ENCODE measurements at regions not wholly inside any gene's neighbourhood (a gene's known extent, or its start where the extent isn't known, plus 50 kb on each side); places are given as distances from the start of the nearest gene placed in this dataset.

DNA sequence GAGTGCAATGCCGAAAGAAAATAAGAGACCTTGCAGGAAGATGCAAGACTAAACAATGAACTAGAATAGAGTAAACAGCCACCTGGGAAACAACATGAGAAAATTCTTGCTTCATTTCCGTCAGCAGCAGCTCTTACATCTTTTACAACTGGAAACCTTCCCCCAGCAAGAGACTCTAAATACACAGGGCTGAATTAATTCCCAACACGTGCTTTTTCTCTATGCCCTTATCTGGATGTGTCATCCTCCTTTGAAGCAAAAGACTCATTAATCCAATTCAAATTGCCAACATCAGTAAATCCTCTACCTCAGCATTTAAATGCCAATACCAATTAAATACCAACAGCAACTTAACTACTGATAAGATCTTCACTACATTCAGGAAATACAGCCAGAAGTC lies 99.0 kb upstream of the PDE1C start:
- DNase-seq = no peak

DNA sequence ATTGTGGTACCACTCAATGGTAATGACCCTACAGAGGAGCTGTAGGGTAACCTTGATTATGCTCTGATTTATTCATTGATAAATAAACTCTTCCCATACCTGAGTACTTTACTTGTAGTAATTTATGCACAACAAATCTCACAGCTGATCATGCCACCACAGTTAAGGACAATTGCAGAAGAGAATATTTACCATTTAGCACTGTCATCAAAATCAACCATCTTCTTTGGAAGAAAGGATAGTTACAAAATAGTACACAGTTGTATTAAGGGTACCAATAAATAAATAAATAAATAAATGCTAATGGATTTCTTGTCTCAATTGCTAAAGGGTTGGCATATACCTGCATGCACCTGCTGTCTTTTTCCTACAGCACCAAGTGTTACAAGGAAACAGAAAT lies 97.6 kb upstream of the PDE1C start:
- DNase-seq = no peak

DNA sequence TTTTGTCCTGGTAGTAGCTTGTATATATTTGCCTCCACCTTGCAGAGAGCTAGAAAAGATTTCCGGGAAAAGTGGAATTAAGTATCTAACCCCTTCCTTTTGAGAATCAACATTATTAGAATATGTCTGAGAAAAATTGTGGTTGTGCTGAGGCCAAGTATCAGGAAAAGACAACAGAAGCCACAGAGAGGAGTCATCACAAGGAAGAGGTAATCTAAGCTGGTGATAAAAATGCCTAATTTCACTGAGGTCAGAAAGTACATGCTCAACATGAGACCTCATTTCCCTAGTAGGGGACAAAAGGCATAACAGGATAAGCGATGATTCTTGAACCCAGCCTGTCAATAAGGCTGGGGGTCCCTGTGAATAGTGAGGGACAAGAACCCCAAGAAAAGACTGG lies 97.0 kb upstream of the PDE1C start:
- DNase-seq = no peak

DNA sequence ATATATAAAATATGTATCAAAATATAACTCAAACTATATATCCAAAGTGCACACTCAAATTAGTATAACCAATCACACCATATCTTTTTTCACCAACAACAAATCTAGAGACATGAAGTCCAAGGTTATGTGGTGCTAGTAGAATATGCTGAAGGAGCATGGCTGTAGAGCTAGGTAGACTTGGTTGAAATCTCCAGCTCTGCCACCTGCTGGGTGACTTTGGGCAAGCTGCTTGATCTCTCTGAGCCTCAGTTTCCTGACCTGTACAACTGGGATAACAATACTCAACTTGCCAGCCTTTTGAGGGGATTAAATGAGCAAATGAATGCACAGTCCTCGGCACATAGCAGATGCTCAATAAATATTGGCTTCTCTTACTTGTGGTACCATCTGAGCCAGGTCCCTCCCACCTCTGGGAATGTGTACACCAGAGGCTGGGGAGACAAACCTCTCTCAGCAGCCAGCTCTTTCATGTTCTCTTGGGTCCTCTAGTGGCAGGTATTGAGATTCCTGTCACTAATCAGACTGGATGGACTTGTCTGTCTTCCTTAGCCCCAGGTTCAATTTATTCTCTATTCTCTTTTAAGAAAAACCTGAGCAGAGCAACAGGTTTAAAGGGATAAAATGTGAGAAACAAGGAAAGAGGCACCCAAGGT lies 94.3 kb upstream of the PDE1C start:
- no peak for DNase-seq

DNA sequence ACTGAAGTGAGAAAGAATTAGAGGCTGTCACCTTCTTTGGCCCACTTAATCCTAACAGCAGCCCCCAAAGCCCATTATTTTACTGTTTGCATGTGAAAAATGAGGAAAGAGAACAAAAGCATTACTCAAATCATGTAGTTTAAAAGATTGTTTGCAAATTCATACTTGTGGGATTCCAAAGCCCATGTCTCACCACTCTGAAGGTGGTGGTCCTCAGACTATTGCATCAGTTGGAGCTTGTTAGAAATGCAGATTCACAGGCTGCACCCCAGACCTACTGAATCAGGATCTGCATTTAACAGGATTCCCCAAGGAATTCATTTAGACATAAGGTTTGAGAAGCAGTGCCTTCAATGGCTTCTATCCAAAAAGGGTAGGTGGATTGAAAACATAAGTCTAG lies 93.7 kb upstream of the PDE1C start:
- no peak for DNase-seq

DNA sequence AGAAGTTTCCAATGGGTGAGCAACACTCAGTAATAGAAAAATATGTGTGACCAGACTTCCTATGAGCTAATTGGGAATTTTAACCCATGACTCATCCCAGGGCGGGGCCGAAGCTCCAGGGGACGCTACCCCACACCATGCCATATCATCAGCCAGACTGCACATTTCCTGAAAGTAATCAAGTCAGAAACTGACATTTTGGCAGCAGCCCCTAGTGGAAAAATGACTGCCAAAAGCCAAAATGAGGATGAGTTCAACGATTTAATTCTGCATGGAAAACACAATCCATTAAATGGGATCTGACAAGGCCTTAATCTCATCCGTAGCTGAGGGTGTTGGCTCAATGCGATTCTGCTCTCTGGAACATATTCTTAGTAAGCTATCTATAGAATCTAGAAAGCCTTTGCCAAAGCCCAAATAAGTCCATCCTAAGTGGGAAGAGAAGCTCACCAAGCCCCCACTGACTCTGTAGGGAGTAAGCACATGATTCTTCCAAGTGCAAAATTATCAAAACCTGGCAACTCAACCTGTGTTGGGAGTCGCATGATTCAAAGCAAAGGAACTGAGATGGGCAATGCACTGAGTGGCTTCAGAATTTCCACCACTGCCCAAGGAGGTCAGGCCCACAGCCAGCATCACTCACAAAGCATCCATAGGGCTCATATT lies 93.1 kb upstream of the PDE1C start:
- DNase-seq = no peak

DNA sequence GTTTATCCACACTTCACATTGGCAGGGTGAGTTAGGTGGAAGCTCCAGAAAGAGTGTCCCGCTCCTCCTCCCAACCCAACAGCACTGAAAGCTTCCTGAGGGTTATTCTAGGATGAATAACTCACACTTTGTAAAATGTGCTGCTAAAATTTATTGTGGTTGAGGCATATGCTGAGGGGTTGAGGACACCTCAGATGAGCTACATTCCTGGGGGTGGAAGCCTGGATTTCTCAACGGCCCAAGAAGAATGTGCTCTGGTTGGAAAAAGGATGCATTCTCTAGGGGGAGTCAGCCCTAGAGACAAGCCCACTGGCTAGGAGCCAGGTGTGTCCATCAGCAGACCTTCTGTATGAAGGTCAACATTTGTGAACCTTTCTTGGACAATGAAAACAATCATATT lies 91.5 kb upstream of the PDE1C start:
- DNase-seq = no peak

DNA sequence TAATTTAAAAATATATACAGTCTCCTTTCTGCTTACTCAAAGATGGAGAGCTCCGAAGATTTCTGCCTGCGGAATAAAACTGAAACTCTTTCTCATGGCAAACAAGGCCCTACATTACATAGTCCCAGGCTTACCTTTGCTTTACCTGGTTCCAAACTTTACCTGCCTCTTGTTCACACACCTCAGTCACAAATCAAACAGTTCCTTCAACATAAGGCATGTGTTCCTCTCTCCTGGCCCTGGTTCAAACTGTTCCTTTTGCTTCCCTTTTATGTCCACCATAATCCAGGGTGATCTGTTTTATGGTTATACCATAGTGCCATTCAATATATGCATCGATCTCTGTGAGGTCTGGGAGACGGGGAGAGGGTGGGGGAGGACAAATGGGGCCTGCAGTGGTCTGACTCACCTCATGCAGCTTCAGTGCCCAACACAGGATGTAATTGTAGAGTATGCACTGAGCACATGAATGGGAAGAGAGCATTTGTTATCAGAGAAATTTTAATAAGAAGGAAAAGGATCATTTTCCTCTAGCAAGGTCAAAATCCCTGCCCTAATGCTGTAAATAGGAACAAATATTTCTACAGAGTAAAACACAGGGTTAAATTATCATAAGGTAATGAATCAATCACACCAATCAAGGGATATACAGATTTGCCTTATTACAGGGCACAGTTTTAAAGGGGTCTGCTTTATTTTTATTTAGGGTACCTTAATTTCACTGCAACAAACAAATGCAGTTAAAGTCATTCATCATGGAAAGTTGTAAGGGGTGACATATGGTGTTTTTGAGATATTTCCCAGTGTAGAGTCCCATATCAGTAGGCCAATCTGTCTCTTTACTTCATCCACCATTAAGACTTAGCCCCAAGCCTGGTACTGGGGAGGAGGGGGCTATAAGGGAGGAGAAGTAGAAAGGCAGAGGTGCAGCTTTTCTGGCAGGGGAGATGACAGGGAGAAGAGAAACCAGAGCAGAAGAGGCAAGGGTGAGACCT lies 88.8 kb upstream of the PDE1C start:
- no peak for DNase-seq

DNA sequence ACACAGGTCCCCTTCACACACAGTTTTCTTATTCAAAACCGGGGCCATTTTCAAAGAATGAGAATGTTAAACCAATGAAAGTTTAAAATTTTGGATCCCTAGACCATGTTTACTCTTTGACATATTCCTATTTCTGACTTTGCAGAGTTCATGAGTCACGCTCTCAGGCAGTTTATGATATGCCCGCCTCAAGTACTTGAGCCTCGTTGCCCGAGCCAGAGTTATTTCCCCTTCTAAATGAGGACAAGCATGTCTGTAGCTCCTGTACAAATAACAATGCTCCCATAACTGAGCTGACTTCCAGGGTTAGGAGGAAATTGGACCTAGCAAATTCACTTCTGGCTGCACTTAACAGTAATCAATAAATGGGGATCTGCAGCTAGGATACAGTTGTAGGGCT lies 87.9 kb upstream of the PDE1C start:
- DNase-seq = no peak

DNA sequence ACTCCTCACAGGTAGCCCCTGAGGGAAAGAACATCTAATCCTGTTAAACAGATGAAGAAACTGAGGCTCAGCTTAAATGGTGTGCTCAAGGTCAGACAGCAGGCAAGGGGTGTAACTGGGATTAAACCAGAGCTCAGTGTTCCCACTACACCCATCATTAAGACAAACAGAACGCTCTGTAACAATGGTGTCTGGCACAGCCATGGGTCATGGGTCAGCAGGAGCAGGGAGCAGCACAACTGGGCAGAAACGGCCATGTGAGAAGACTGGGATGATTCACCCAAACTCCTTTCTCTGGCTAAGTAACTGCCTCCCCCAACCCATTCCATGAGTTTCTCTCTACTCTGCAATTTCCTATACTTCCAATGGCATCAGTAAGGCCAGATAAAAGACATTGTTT lies 85.5 kb upstream of the PDE1C start:
- DNase-seq = no peak

DNA sequence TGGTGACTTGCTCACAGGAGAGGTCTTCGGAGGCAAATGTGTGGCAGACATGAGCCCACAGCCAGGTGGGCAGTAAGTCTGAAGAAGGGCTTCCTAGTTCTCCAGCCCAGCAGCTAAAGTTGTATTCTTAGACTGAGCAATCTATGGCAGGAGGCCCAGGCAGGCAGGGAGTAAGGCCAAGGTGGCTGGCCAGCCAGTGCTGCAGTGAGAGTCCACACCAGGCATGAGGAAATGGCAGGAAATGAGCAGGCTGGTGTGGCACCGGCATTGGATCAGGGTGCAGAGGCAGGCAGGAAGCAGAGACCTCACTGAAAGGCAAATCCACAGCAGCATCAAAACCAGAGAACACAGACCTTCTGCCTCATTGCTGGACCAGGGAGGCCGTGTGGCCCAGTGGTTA lies 84.6 kb upstream of the PDE1C start:
- no peak for DNase-seq

DNA sequence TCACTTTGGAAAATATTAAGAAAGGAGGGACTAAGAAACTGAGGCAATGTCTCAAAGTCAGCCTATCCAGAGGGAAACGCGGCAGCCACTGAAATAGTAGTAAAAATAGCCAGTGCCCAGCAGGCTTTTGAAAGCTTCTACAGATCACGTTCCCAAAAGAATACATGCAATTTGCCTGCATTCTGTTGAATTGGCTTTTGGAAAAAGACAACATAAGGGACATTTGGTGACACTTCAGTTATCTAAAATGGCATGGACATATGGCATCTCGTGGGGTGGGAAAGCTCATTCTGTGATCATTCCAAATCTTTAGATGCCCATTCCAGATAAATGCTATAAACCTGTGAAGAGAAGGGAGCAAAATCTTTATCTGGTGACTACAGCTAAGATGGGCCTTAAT lies 82.8 kb upstream of the PDE1C start:
- DNase-seq = no peak

DNA sequence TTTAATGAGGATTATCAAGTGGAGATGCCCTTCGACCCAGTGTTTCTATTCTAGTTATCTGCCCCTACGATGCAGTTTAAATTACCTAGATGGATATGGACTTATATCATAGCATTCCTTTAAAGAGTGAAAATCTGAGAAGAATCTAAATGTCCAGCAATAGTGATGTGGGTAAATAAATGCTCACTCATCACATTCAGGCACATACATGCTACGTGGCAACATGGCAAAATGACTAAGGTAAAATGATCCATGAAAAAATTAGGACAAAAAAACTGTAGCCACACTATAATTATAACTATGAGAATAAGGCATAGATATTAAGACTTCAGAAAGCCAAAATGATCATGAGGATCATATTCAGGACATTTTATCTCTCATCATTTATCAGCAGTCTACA lies 82.4 kb upstream of the PDE1C start:
- no peak for DNase-seq

DNA sequence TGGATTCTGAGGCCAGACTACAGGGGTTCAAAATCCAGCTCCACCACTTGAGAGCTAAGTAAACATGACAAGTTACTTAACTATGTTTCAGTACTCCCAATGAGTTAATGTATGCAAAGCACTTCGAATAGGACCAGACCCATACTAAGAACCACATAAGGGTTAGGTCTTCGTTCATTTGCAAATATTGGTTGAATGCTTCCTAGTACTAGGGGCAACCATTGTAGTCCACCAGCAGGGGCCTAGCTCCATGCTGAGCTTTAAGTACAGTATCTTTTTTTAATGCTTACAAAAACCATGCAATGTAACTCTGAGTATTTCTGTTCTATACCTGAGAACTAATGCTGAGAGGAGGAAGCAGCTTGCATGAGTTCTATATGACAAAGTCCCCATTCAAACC lies 80.4 kb upstream of the PDE1C start:
- DNase-seq = no peak

DNA sequence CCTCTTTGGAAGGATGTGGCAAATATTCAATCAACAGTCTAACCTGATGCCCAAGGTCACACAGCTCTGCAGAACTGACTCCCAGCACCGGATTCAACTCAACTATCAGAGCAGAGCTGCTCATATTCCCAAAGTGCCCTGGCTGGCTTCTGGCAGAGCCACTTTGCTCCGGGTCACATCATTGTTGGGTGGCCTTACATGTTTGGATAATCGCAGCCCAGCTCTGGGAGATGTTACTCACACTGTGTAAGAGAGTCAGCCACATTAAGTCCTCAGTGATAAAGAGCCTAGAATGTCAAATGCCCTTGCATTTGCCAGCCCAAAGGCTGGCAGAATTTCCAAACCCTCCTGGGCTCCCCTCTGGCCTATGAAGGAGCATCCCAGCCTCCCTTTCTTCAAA lies 79.8 kb upstream of the PDE1C start:
- no peak for DNase-seq

DNA sequence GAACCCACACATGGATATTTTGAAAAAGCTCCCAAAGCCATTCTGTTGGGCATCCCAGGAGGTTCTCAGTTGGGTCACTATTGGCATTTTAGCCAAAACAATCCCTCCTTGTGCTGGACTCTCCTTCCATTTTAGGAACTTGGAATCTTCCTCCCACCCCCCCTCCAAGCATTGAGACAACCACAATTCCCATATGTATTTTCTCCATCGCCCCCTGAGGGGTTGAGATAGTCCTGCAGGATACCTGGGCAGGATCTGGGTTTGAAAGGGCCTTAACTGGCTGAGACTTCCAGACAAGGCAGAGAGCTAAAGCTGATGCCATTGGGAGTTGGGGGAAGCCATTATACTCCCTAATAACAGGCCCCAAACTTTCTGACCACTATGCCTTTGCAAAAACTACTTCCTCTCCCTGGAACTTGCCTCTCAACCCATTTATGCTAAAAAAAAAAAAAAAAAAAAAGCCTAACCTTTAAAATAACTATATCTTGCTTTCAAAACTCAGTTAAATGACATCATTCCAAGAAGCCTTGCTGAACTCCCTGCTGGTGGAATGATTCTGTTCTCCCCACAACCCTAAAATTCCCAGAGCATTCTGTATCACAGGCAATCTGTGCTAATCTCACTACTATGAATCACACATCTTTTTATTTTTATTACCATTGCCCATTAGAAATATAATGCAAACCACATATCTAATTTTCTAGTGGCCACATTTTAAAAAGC lies 77.5 kb upstream of the PDE1C start:
- DNase-seq = no peak

DNA sequence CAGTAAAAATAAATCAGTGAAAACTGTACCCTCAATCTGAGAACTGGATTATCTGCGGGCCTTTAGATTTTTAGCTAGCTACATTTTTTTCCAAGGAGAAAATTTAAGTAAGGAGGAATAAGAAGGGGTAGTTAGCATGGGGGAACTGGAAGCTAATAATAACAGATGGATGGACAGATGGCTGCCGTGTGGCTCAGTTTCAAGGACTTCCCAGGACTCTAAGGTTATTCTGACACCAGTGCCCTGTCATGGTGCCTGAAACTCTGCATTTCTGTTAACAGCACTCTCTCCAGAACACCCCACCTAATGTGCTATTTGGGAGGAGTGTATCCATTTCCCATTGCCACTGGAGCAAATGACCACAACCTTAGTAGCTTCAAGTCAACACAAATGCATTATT lies 75.7 kb upstream of the PDE1C start:
- DNase-seq = no peak

DNA sequence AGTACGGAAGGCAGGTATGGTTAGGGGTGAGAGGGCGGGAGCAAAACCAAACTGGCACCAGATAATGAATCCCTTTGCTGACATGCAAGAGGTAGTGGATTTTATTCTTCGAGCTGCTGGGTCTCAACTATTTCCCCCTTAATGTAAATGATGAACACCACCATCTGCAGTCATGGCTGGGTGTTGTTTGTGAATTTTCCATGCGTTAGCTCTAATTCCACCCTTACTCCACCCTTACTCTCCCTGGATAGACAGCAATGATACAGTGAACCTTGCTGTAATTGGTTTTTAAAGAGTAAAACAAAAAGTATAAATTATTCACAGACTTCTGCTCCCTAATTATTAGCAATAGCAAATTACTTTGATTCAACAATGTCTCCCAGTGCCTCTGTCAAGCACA lies 74.5 kb upstream of the PDE1C start:
- DNase-seq = no peak

DNA sequence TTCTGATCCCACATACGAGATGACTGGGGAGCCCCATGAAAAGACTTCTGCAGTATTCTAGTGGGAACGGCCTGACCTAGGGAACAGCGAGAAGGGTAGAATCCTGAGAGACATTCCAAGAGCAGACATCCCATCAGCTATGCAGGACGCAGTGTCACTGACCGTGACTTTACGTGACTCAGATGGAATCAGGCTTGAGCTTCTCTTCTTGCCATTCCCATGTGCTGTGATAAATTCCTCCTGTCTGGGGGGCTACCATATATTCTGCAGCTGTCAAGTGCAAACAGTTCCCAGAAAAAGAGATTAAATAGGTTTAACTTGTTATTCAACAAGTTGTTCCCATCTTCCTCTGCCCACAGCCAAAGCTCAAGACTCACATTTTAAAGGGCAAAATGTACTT lies 73.1 kb upstream of the PDE1C start:
- no peak for DNase-seq

DNA sequence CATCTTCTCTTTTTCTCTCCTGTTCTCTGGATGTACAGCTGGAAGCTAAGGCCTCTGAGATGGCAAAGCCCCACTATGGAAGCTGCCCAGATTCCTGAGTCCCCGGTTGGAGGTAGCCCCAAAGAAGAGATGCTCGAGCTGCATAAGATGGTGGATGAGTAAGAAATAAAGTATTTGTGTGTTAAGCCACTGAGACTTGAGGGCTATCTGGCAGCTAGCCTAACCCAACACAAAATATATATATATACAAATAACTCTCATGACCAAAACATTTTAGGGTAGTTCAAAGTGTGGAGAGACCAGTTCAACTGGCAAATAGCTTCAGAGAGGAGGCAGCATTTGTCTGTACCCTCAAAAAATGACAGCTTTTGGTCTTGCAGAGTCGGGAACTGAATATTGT lies 72.4 kb upstream of the PDE1C start:
- no peak for DNase-seq

DNA sequence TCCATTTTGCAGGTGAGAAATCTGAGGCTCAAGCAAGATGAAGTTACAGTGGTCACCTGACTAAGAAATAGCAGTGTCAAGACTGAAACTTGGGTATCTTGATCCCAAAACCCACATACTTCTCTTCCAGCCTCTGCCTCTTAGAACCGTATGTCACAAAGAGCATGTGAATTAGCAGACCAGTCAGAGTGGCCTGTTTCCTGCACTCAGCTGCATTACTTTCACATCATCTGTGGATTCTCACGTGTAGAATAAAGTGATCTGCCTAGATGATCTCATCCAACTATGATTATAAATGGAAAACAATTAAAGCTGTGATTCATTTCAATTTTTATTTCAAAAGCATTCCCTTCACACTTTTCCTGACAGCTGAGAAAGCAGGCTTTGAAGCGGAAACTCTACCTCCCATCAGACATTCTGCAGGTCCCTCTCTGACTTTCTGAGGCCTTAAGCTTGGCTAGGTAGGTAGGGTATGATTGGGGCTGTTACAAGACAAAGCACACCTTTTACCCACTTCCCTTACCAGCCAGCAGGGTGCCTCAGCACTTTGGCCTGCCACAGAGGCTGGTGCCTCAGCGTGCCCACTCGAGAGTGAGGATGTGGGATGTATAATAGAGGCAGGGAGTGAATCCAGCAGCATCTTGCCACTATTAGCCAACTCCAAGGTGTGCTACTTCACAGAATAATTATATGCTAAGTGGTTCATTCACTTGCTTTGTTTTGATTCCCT lies 70.2 kb upstream of the PDE1C start:
- no peak for DNase-seq

DNA sequence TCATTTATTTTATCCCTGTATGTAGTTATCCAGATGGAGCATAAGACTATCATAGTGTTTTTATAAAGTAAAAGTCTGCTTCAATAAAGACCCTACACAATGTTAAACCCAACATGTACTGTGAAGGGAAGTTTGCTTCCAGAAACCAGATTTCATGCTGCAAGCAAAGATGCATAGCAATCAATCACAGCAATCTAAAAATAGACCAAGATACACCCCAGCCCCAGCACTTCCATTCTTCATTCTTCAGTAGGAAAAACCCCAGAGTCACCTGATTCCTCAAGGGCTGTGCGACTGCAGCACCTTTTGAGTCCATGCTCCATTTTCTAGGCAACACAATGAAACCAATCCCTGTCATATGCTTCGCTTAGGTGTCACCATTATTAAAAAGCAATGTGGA lies 66.9 kb upstream of the PDE1C start:
- DNase-seq = no peak

DNA sequence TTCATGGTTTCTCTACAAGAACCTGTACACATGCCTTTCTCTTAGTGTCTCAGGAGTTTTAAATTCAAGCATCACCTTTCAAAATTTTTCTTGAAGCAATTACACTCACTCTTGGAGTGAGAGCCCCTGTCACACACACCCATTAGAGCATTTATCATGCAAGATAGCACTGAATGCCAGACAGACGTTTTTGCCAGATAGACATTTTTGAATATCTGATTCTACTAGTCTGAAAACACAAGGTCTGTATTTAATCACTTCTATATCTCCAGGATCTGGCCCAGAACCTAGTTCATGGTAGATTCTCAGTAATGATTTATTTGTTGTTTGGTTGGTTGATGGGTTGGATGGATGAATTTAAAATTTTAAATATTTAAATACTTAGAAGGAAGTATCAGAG lies 60.9 kb upstream of the PDE1C start:
- DNase-seq = no peak
